SH-SY5Y (cell line): ENCODE measurements at regions not wholly inside any gene's neighbourhood (a gene's known extent, or its start where the extent isn't known, plus 50 kb on each side); places are given as distances from the start of the nearest gene placed in this dataset.

Experiments used
- GATA2 ChIP-seq: IDR thresholded peaks from 2 replicates; pipeline ENCODE4 v1.6.1; 2011; ENCODE audit warnings: mild to moderate bottlenecking, low read depth, low read length
- GATA3 ChIP-seq: IDR thresholded peaks from 2 replicates; pipeline ENCODE4 v1.6.1; 2011; ENCODE audit warnings: low read depth, mild to moderate bottlenecking, low read length, moderate library complexity

DNA sequence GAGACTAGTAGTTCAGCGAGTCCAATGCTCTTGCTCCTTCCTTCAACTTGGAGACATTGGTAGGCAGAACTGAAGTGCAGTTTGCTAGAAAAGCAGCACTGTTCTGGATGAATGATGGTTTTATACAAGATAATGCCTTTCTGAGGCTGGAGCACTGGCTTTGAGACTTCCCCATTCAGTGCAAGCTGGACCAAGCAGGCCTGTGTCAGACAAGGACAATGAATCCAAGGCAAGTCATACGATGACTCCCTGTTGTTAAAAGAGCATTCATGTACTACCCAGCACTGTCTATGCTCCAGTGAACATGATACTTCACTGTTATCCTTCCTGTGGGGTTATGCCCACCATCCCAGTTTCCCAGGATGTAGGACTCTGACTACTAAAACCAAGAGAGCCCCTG lies 242.3 kb upstream of the RAG2 start:
- no peak for TF ChIP-seq GATA2
- no peak for TF ChIP-seq GATA3
